Kidney (tissue), 13 donors: ENCODE measurements at regions not wholly inside any gene's neighbourhood (a gene's known extent, or its start where the extent isn't known, plus 50 kb on each side); places are given as distances from the start of the nearest gene placed in this dataset.

Source experiments
- DNase-seq, 5 donors: peaks; one replicate each; pipeline ENCODE4 v3.0.0-alpha.2; 2013 to 2020
- FAIRE-seq: peaks from 2 replicates; lab custom pipeline; 2012; peaks lifted over from hg19 to GRCh38; lab: Jason Lieb, UNC
- H3K27ac ChIP-seq, 2 donors: one replicate each; pipeline ENCODE4 v1.7.0; 2013; ENCODE audit warnings: low read depth in 2 of 2, low read length in 2 of 2, inconsistent platforms in 1 of 2
- H3K27me3 ChIP-seq: one replicate; pipeline ENCODE4 v1.7.1; 2013; ENCODE audit warnings: low read length, inconsistent platforms; ENCODE audit not compliant: control insufficient read depth, insufficient read depth
- H3K36me3 ChIP-seq, 3 donors: one replicate each; pipeline versions ENCODE4 v1.7.0 to v1.7.1; 2013; ENCODE audit warnings: low read length in 3 of 3, control low read depth in 1 of 3, inconsistent platforms in 1 of 3; ENCODE audit not compliant: insufficient read depth in 3 of 3, control insufficient read depth in 2 of 3
- H3K4me1 ChIP-seq, 3 donors: one replicate each; pipeline versions ENCODE4 v1.7.0 to v1.7.1; 2013; ENCODE audit warnings: low read length in 3 of 3, inconsistent platforms in 1 of 3, low read depth in 1 of 3; ENCODE audit not compliant: control insufficient read depth in 2 of 3, insufficient read depth in 2 of 3
- H3K4me3 ChIP-seq, 3 donors: one replicate each; pipeline versions ENCODE4 v1.7.0 to v1.8.1; 2013; ENCODE audit warnings: low read length in 3 of 3, control low read depth in 1 of 3, inconsistent platforms in 1 of 3
- H3K9ac ChIP-seq, 3 donors: one replicate each; pipeline versions ENCODE4 v1.7.0 to v1.7.1; 2013; ENCODE audit warnings: low read length in 3 of 3, control low read depth in 1 of 3, inconsistent platforms in 1 of 3
- H3K9me3 ChIP-seq, 3 donors: one replicate each; pipeline versions ENCODE4 v1.7.0 to v1.7.1; 2013; ENCODE audit warnings: low read length in 3 of 3, control low read depth in 1 of 3, inconsistent platforms in 1 of 3; ENCODE audit not compliant: control insufficient read depth in 2 of 3, insufficient read depth in 1 of 3
- intact Hi-C: fragments of 100-400 bp; cut with DNase I; formaldehyde crosslinking; loops from one replicate; pipeline ENCODE4 v1.11.1; 2022
- TF ChIP-seq, protein P1 (sequence below): IDR thresholded peaks from 3 replicates; pipeline ENCODE4 v1.5.1; 2012; ENCODE audit warnings: mild to moderate bottlenecking, moderate library complexity, borderline replicate concordance; ENCODE audit not compliant: insufficient read depth; ENCODE audit errors: extremely low read depth
- donor health status: control.
- donor health status: control.
- donor health status: control.
- donor health status: control.
- donor health status: control.
- donor health status: DM: yes; HTN: yes; CAD: no.
- donor health status: Normal renal cell carcinoma (clear cell type).

- Histone ChIP-seq H3K36me3 (no peaks in the 10 kb centered on the region), H3K27me3 (no peaks in the 10 kb centered on the region), H3K9ac (no peak overlapping the region), H3K27ac (no peak overlapping the region), H3K4me3 (no peak overlapping the region), H3K4me1 (no peaks in the 10 kb centered on the region), H3K9me3 (no peaks in the 10 kb centered on the region)
- DNase-seq (no peak), FAIRE-seq (no peak)
- intact Hi-C loops, result no loop called here
- TF ChIP-seq, protein P1, sequence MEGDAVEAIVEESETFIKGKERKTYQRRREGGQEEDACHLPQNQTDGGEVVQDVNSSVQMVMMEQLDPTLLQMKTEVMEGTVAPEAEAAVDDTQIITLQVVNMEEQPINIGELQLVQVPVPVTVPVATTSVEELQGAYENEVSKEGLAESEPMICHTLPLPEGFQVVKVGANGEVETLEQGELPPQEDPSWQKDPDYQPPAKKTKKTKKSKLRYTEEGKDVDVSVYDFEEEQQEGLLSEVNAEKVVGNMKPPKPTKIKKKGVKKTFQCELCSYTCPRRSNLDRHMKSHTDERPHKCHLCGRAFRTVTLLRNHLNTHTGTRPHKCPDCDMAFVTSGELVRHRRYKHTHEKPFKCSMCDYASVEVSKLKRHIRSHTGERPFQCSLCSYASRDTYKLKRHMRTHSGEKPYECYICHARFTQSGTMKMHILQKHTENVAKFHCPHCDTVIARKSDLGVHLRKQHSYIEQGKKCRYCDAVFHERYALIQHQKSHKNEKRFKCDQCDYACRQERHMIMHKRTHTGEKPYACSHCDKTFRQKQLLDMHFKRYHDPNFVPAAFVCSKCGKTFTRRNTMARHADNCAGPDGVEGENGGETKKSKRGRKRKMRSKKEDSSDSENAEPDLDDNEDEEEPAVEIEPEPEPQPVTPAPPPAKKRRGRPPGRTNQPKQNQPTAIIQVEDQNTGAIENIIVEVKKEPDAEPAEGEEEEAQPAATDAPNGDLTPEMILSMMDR, result no peak
Measured at GRCh38 chr20:51862796-51863195, 60.5 kb upstream of the SALL4 start.

DNA sequence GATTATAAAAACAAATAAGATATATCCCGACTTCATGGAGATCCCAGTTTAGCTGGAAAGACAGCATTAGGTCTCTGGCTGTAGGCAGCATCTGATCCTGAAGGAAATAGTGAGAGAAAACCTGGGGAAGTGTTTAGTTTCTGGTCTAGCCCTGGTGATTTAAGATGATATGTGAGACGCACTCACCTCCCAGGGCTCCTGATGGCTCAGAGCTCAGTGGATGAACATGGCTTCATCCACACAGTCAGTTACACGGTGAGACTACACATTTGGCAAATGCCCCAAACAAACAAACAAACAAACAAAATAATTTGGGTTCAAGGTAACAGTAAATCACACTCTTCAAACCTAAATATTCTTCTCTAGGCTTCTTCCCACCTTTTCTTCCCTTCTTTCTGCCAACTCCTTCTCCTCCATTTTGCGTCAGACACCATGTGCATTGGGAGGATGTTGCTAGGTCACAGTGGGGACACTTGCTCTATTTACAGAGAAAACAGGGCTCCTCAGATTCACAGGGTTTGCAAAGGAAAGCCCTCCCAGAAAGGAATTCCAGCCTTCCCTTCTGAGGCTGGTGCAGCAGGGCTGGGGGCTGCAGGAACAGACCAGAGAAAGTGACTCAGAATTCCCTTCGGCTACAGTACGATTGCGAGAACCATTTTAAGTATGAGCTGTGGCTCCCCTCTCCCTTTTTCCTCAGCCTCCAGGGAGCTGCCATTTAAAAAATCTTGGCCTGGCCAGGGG, 59.6 kb upstream of the SALL4 start:
- TF ChIP-seq, protein P1, result no peak
- Histone ChIP-seq H3K4me3 (no peak overlapping the region), H3K9me3 (no peaks in the 10 kb centered on the region), H3K4me1 (no peaks in the 10 kb centered on the region), H3K9ac (no peak overlapping the region), H3K27ac (no peak overlapping the region), H3K27me3 (no peaks in the 10 kb centered on the region), H3K36me3 (no peaks in the 10 kb centered on the region)
- intact Hi-C loops, result no loop called here
- FAIRE-seq, result no peak
- DNase-seq, result peak in 4 of 5 donors; percentile 59 to 82 (median 69)

DNA sequence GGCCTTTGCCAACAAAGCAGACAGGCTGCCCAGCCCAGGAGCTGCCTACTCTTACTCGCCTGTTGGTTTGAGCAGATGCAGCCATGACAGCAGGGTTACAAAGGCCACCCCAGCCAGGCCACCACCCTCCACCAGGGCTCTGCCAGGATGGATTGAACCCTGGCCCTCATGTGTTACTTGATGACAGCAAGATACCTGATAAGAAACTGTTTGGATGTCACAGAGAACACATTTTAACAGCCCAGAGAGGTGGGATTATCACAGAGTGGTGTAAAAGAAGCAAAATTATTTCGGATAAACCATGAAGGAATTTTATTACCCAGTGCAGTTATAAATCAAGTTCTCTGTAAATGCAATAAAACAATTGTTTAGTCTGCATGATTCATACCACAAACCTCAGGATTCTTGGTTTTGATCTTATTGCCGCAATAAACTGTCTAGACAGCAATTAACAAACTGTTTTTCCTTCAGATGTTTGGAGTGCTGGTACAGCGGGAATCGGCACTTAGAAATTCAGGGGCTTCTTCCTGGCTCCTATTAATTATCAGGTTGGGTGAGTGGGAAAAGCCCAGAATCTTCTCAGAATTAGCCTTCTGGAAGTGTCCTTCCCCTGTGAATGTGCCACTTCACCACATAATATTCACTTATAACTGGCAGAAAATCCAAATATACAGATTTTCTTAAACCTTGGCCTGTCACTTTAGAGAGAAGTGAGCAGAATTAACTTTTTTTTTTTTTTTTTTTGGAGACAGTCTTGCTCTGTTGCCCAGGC, 58.0 kb upstream of the SALL4 start:
- intact Hi-C loops, result no loop called here
- Histone ChIP-seq H3K27me3 (no peaks in the 10 kb centered on the region), H3K9me3 (no peaks in the 10 kb centered on the region), H3K4me3 (no peak overlapping the region), H3K27ac (no peak overlapping the region), H3K9ac (no peak overlapping the region), H3K36me3 (no peaks in the 10 kb centered on the region), H3K4me1 (no peaks in the 10 kb centered on the region)
- no peak for FAIRE-seq
- TF ChIP-seq, protein P1, result no peak
- peak in 2 of 5 donors; percentile 18 to 27 for DNase-seq
